ENCODE measurements at regions not wholly inside any gene's neighbourhood (a gene's known extent, or its start where the extent isn't known, plus 50 kb on each side); places are given as distances from the start of the nearest gene placed in this dataset.

DNA sequence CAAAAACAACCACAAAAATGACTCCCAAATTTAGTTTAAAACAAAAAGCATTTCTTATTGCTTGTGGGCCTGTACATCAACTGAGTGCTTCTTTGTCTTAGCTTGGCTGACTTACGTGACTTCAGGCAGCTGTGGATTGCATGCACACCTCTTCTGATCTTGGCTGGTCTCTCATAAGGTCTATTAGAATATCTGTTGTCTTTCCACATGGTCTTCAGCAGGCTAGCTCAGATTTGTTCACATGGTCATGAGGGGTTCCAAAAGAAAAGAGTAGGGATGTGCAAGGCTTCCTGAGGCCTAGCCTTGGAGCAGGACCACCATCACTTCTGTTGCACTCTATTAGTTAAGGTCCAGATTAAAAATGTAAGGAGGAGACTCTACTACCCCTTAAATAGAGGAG is 120.1 kb downstream of the LRRC70 start:
- no peak for DNase-seq

GRCh38 chr5:62695274-62695673 is 116.7 kb downstream of the LRRC70 start:
- no peak for DNase-seq

GRCh38 chr5:62692946-62693713 is 114.5 kb downstream of the LRRC70 start:
- no peak for DNase-seq

GRCh38 chr5:62691946-62692345 is 113.3 kb downstream of the LRRC70 start:
- no peak for DNase-seq

- no peak for DNase-seq
Observed at GRCh38 chr5:62690421-62690820, 111.8 kb downstream of the LRRC70 start.

DNA sequence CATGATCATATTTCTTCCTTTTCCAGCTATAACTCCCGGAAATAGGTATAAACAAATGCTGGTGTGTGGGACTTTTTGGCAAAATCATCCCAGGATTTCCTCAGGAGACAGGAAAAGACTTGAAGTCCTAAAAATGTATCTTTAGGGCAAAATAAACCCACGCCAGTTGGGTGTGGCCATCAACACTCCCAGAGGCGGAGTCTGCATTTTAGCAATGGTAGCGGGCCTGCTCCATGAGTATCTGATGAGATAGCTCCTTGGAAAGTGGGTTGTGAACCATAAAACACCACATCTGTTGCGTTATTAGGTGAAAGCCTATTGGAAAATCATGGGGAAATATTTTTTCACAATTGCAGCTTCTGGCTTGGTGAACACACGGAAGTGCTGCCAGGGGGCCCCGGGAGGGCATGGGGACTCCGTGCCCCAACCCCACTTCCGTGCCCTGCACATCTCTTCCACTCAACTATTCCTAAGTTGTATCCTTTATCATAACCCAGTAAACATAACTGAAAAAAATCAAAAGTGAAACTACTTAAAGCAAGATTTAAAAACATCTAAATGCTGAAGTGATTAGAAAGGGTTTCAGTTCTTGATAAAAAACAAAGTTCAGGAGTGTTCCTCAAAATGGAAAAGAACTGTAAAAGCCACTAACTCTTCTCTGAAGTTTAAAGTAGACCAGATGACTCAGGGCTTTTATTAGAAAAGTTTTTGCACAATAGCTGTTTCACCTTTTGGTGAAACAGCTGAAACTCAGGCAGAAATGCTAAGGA is 111.2 kb downstream of the LRRC70 start:
- DNase-seq = no peak

DNA sequence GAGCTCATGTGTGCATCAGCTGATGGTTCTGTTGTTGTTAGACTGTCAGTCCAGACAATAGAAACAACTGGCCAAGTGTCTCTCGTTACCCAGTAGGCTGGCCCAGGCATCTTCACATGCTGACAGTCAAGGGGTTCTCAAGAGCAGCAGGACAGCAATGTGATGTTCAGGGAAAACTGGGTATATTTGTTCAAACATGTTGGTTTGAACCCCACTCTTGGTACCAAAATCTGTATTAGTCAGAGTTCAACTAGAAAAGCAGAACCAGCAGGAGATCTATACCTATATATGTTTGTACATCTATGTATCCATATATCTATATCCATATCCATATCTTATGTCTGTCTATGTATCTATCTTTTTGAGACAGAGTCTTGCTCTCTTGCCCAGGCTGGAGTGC is 108.1 kb downstream of the LRRC70 start:
- no peak for DNase-seq

DNA sequence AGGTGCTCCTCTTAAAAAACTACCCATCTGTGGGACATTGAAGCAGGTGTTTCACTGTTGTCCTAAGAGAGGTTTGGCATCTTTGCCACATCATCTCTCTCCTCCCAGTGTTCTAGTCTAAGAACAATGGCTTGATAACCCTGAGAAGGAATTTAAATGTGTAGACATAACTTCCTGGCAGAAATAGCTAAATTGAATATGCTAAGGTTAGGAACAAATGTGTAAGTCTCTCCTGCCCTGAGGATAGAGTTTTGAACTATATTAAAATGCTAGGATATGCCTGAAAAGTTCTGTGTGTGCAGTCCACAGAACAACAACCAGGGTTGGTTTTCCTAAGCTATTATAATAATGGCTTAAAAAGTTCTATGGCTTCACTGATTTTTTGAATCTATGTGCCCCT is 106.6 kb downstream of the LRRC70 start:
- no peak for DNase-seq

DNA sequence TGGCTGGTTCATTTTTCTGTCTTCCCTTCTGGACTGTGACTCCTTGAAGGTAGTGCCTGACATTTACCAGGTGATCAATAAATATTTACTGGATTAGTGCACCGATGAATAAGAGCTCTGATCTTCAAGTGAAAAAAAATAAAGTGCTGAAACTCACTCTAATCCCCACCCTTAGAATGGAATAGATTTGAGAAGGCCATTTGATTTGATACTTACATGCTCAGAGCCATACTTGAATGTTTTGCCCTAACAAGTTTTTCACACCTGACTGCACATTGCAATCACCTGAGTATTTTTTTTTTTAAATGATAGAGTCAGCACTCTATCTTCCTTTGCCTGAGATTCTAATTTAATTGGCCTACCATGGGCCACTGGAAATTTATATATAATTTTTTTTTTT is 105.7 kb downstream of the LRRC70 start:
- no peak for DNase-seq

- no peak for DNase-seq
Observed at GRCh38 chr5:62682059-62682458, 103.4 kb downstream of the LRRC70 start.

- DNase-seq = no peak
Observed at GRCh38 chr5:62681117-62681850, 102.7 kb downstream of the LRRC70 start.

- DNase-seq = no peak
Observed at GRCh38 chr5:62680121-62680520, 101.5 kb downstream of the LRRC70 start.
